Liver (tissue), 3 donors: ENCODE measurements at regions not wholly inside any gene's neighbourhood (a gene's known extent, or its start where the extent isn't known, plus 50 kb on each side); places are given as distances from the start of the nearest gene placed in this dataset.

Experiments used
- CTCF ChIP-seq: fragments of 150-350 bp; IDR thresholded peaks from 2 replicates; pipeline ENCODE4 v1.5.1; 2017; ENCODE audit warnings: improper control_type of control experiment, low read depth, low read length; ENCODE audit not compliant: missing input control
- EGR1 ChIP-seq, 2 donors: IDR thresholded peaks; 2 replicates each; pipeline ENCODE4 v1.6.1; 2016 to 2018; ENCODE audit warnings: antibody characterized with exemption in 2 of 2, low read depth in 2 of 2
- donor health status: healthy.
- donor health status: healthy.

- no peak for TF ChIP-seq CTCF
- TF ChIP-seq EGR1 (IDR thresholded peaks at IDR 0.05; ENCODE audit: low read depth in 2 of 2), result no peak
Observed at GRCh38 chr20:57809661-57810172, 99.9 kb upstream of the PMEPA1 start.
